B cell (primary cell): ENCODE measurements at regions not wholly inside any gene's neighbourhood (a gene's known extent, or its start where the extent isn't known, plus 50 kb on each side); places are given as distances from the start of the nearest gene placed in this dataset.

Experiments
- ATAC-seq: fragments of 200-7000 bp; cut with Tn5 transposase; one replicate; pipeline ENCODE4 v1.10.0; 2021; ENCODE audit warnings: low read depth, mild to moderate bottlenecking, moderate number of reproducible peaks, moderate library complexity
- CTCF ChIA-PET: fragments of 350-600 bp; sonication (Branson Sonifier 250); formaldehyde crosslinking; loops from one replicate; lab custom pipeline; 2021; ENCODE audit warnings: antibody characterized with exemption, inconsistent platforms; lab: Charles Lee
- POLR2A ChIA-PET: fragments of 350-600 bp; sonication (Branson Sonifier 250); formaldehyde crosslinking; loops from one replicate; lab custom pipeline; 2021; ENCODE audit warnings: antibody characterized with exemption; lab: Charles Lee
- DNase-seq: peaks from one replicate; pipeline ENCODE4 v3.0.0; 2013
- H2AFZ ChIP-seq: 2 replicates; pipeline ENCODE4 v1.6.1; 2012; ENCODE audit warnings: mild to moderate bottlenecking, low read depth, low read length; ENCODE audit not compliant: insufficient read depth, poor library complexity, severe bottlenecking
- H3K27ac ChIP-seq, 2 donors: 1 replicate in 1 of 2; 2 replicates in 1 of 2; pipeline ENCODE4 v1.5.1; 2012 to 2013; ENCODE audit warnings: low read length in 2 of 2, mild to moderate bottlenecking in 2 of 2, moderate library complexity in 1 of 2
- H3K27me3 ChIP-seq, 4 experiments: fragments of 200-600 bp in 1 of 4; sonication (generic) in 1 of 4; replicated peaks in 1 of 4; 1 replicate in 2 of 4; 2 replicates in 2 of 4; pipeline versions ENCODE4 v1.6.1 to v1.7.0; 2013 to 2016; ENCODE audit warnings: low read length in 3 of 4, mild to moderate bottlenecking in 2 of 4, mixed read lengths in 1 of 4, moderate library complexity in 1 of 4; ENCODE audit not compliant: insufficient read depth in 4 of 4, control insufficient read depth in 3 of 4; ENCODE audit errors: control extremely low read depth in 1 of 4
- H3K36me3 ChIP-seq, 2 experiments: replicated peaks in 1 of 2; 1 replicate in 1 of 2; 2 replicates in 1 of 2; pipeline versions ENCODE4 v1.6.1 to v1.7.1; 2013; ENCODE audit warnings: low read length in 1 of 2; ENCODE audit not compliant: insufficient read depth in 2 of 2, control insufficient read depth in 1 of 2; ENCODE audit errors: control extremely low read depth in 1 of 2, extremely low read depth in 1 of 2
- H3K4me1 ChIP-seq, 2 donors: fragments of 200-600 bp in 1 of 2; sonication (generic) in 1 of 2; 1 replicate in 1 of 2; 2 replicates in 1 of 2; pipeline versions ENCODE4 v1.5.1 to v1.6.1; 2013 to 2017; ENCODE audit warnings: low read length in 2 of 2; ENCODE audit not compliant: control insufficient read depth in 2 of 2, insufficient read depth in 2 of 2
- H3K4me2 ChIP-seq: replicated peaks from 2 replicates; pipeline ENCODE3; 2012; ENCODE audit warnings: mild to moderate bottlenecking, low read depth, low read length; ENCODE audit not compliant: poor library complexity, severe bottlenecking
- H3K4me3 ChIP-seq, 5 experiments: fragments of 200-600 bp in 1 of 5; sonication (generic) in 1 of 5; 1 replicate in 3 of 5; 2 replicates in 2 of 5; pipeline versions ENCODE4 v1.5.1 to v1.7.0; 2011 to 2016; ENCODE audit warnings: low read length in 4 of 5, mild to moderate bottlenecking in 4 of 5, low read depth in 2 of 5, control low read depth in 1 of 5, moderate library complexity in 1 of 5; ENCODE audit not compliant: insufficient read depth in 1 of 5; ENCODE audit errors: control extremely low read depth in 1 of 5, extremely low read depth in 1 of 5
- H3K79me2 ChIP-seq: fragments of 200-600 bp; sonication (generic); one replicate; pipeline ENCODE4 v1.6.0; 2016; ENCODE audit warnings: low read length; ENCODE audit not compliant: control insufficient read depth, insufficient read depth
- H3K9ac ChIP-seq: fragments of 200-600 bp; sonication (generic); 2 replicates; pipeline ENCODE4 v1.6.1; 2017; ENCODE audit warnings: mild to moderate bottlenecking, low read length, moderate library complexity
- H3K9me3 ChIP-seq, 3 donors: one replicate each; pipeline versions ENCODE4 v1.6.1 to v1.7.1; 2013; ENCODE audit warnings: low read length in 2 of 3; ENCODE audit not compliant: control insufficient read depth in 2 of 3, insufficient read depth in 1 of 3; ENCODE audit errors: control extremely low read depth in 1 of 3
- H4K20me1 ChIP-seq: 2 replicates; pipeline ENCODE4 v1.6.0; 2012; ENCODE audit warnings: mild to moderate bottlenecking, low read length; ENCODE audit not compliant: insufficient read depth, control insufficient read depth, poor library complexity, severe bottlenecking
- H3K27ac Mint-ChIP-seq: one replicate; pipeline ENCODE4 v1.8.0; 2021; ENCODE audit warnings: mixed read lengths
- H3K27me3 Mint-ChIP-seq: one replicate; pipeline ENCODE4 v1.8.0; 2021; ENCODE audit warnings: mixed read lengths
- H3K4me1 Mint-ChIP-seq: one replicate; pipeline ENCODE4 v1.8.0; 2021; ENCODE audit warnings: mixed read lengths
- H3K4me3 Mint-ChIP-seq: one replicate; pipeline ENCODE4 v1.8.0; 2021; ENCODE audit warnings: mixed read lengths
- H3K9me3 Mint-ChIP-seq: one replicate; pipeline ENCODE4 v1.8.0; 2022; ENCODE audit warnings: mixed read lengths; ENCODE audit not compliant: insufficient read depth
- EZH2 ChIP-seq: IDR thresholded peaks from 2 replicates; pipeline ENCODE4 v1.6.1; 2012; ENCODE audit warnings: borderline replicate concordance, low read depth, mild to moderate bottlenecking, moderate library complexity, low read length; ENCODE audit not compliant: insufficient read depth, poor library complexity, severe bottlenecking
- WGBS: methylation state at CpG from one replicate; pipeline ENCODE4 v1.1.5; 2013; ENCODE audit warnings: missing lambda C conversion rate; ENCODE audit not compliant: insufficient coverage; 5-methylcytosine and 5-hydroxymethylcytosine counted together
- intact Hi-C: fragments of 100-400 bp; cut with micrococcal nuclease; formaldehyde crosslinking; loops from one replicate; pipeline ENCODE4 v1.10.0; 2022
- TF ChIP-seq, protein P1 (sequence below): fragments of 200-600 bp; IDR thresholded peaks from one replicate; pipeline ENCODE4 v1.8.0; 2022; ENCODE audit warnings: antibody characterized with exemption, mild to moderate bottlenecking

DNA sequence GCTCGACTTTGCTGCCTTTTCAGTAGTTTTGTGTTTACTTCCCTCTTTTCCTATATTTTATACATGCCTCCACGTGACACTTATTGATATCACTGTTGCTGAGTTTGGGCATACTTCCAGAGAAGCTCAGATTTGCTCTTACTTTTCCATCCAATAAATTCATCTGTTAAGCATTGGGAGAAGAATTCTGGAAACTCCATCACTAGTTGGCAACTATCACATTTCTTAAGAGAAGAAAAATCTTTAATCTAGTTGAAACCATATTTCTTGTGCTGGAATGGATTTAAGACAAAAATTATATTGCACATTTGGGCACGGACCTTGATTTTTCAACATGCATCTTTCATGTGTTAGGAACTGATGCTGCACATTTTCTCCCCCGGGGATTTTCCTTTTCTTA lies 52.6 kb upstream of the CPO start:
- no peaks in the 10 kb centered on the region for H3K36me3 ChIP-seq
- TF ChIP-seq, protein P1, sequence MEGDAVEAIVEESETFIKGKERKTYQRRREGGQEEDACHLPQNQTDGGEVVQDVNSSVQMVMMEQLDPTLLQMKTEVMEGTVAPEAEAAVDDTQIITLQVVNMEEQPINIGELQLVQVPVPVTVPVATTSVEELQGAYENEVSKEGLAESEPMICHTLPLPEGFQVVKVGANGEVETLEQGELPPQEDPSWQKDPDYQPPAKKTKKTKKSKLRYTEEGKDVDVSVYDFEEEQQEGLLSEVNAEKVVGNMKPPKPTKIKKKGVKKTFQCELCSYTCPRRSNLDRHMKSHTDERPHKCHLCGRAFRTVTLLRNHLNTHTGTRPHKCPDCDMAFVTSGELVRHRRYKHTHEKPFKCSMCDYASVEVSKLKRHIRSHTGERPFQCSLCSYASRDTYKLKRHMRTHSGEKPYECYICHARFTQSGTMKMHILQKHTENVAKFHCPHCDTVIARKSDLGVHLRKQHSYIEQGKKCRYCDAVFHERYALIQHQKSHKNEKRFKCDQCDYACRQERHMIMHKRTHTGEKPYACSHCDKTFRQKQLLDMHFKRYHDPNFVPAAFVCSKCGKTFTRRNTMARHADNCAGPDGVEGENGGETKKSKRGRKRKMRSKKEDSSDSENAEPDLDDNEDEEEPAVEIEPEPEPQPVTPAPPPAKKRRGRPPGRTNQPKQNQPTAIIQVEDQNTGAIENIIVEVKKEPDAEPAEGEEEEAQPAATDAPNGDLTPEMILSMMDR = no peak
- TF ChIP-seq EZH2 = no peak
- H3K27me3 ChIP-seq = no peaks in the 10 kb centered on the region
- 83% methylated on average over 2 of the region's 4 CpGs for WGBS
- Mint-ChIP-seq H3K4me3 (no peak overlapping the region), H3K27ac (no peak overlapping the region), H3K9me3 (no peaks in the 10 kb centered on the region), H3K27me3 (peaks cover 6% of the 10 kb centered on the region), H3K4me1 (no peaks in the 10 kb centered on the region)
- no peaks in the 10 kb centered on the region for H3K9me3 ChIP-seq
- H3K27ac ChIP-seq = no peak overlapping the region
- H3K4me3 ChIP-seq = no peak overlapping the region
- no peaks in the 10 kb centered on the region for H3K79me2 ChIP-seq
- H3K4me1 ChIP-seq = no peaks in the 10 kb centered on the region
- POLR2A ChIA-PET = no interaction called here
- CTCF ChIA-PET = no interaction called here
- no peaks in the 10 kb centered on the region for H4K20me1 ChIP-seq
- DNase-seq (no peak), ATAC-seq (no peak)
- H3K4me2 ChIP-seq = no peak overlapping the region
- H2AFZ ChIP-seq = no peak overlapping the region
- intact Hi-C loops = no loop called here
- no peak overlapping the region for H3K9ac ChIP-seq

DNA sequence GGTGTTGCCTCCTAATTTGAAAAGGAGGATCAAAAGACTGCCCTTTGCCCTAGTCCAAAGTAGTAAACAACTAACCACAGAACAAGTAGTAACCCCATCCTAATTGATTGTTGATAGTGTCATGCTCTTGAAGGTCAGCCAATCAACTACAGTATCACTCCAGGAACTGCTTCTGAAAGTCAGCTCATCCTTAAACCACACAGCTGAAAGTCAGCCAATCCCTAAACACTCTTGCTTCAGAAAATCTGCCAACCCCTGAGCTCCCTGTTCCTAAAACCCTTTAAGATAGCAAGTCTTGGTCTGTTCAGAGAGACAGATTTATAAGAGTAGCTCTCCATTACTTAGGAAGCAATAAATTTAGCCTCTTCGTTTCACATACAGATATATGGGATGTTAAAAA lies 51.6 kb upstream of the CPO start:
- intact Hi-C loops = no loop called here
- no peak for DNase-seq

More for the DNA sequence above, 51.6 kb upstream of the CPO start:
- Mint-ChIP-seq H3K27ac (no peak overlapping the region), H3K4me3 (no peak overlapping the region), H3K4me1 (no peaks in the 10 kb centered on the region), H3K27me3 (peaks cover 6% of the 10 kb centered on the region), H3K9me3 (no peaks in the 10 kb centered on the region)
- no peak for TF ChIP-seq EZH2
- TF ChIP-seq, protein P1 = no peak
- Histone ChIP-seq H2AFZ (no peak overlapping the region), H3K9ac (no peak overlapping the region), H4K20me1 (no peaks in the 10 kb centered on the region), H3K36me3 (no peaks in the 10 kb centered on the region), H3K4me3 (no peak overlapping the region), H3K79me2 (no peaks in the 10 kb centered on the region), H3K27ac (no peak overlapping the region), H3K4me1 (no peaks in the 10 kb centered on the region), H3K27me3 (no peaks in the 10 kb centered on the region), H3K4me2 (no peak overlapping the region), H3K9me3 (no peaks in the 10 kb centered on the region)
- no peak for ATAC-seq
- ChIA-PET CTCF (no interaction called here), POLR2A (no interaction called here)
- no CpG with 5 or more reads among the region's 1 CpG for WGBS
